Activated CD8-positive, alpha-beta memory T cell treated with anti-CD3 and anti-CD28 coated beads for 48 hours (primary cell): ENCODE measurements at regions not wholly inside any gene's neighbourhood (a gene's known extent, or its start where the extent isn't known, plus 50 kb on each side); places are given as distances from the start of the nearest gene placed in this dataset.

Experiments used
- DNase-seq, 3 experiments: peaks; one replicate each; pipeline ENCODE4 v3.0.0-alpha.2; 2020; ENCODE audit warnings: low read depth in 2 of 3, low spot score in 2 of 3

- DNase-seq = no peak
Measured at GRCh38 chr7:142414915-142415314, 157.1 kb upstream of the PRSS58 start.

DNA sequence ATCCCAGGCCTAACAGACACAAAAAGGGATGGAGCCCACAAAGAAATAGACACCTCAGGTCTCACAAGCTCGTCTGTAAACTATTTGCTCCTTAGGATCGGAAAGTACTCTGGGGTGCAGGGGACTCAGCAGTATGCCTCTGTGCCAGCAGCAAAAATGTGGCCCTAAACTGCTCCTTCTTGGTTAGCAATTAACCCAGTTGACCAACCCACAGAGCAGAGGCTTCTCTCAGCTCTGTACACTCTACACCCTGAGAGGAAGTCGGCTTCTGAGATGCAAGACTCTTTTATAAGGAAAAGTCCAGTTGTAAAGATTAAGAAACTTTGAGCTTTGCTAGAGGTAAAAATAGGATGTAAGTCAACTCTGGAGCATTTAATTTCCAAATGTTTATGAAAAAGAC is 156.3 kb upstream of the PRSS58 start:
- no peak for DNase-seq

GRCh38 chr7:142413280-142414000 is 155.6 kb upstream of the PRSS58 start:
- no peak for DNase-seq

- DNase-seq = no peak
Measured at GRCh38 chr7:142412551-142413193, 154.8 kb upstream of the PRSS58 start.

DNA sequence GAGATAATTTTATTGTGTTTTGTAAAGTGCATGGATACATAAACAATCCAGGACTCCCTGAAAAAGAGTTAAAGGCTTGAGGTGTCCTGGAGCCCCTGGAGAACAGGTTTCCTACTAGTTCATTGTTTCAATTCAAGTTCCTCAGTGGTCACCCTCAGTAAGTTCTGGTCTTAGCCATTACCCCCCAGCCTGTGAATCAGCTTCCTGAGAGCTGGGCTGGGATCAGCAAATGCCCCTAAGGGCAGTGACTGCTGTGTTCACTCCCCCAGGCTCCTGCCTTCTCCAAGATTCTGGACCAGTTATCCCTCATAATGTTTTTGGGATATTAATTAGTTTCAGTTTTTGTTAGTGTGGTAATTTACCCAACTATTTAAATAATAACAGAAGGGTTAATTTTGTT is 151.6 kb upstream of the PRSS58 start:
- no peak for DNase-seq

GRCh38 chr7:142408794-142409193 is 150.9 kb upstream of the PRSS58 start:
- DNase-seq = no peak

DNA sequence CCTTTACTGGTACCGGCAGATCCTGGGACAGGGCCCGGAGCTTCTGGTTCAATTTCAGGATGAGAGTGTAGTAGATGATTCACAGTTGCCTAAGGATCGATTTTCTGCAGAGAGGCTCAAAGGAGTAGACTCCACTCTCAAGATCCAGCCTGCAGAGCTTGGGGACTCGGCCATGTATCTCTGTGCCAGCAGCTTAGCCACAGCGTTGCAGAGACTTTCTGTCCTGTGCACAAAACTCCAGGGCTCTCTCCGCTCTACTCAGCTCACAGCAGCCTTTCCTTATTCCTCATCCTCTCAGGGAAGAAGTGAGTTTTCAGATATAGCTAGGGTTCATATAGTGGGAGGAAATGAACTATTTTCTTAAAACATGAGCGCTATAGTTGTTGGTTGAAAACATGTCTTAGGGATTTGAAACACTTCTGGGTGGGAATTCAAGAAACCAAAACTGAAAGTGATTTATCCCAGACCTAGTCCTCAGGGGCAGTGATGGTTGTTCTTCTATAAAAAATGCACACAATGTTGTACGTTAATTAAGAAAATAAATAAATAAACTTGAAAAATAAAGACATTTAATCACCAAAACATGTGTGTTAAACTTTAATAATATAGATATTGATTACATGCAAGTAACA is 150.2 kb upstream of the PRSS58 start:
- DNase-seq = no peak

- no peak for DNase-seq
Measured at GRCh38 chr7:142405122-142405765, 147.4 kb upstream of the PRSS58 start.

DNA sequence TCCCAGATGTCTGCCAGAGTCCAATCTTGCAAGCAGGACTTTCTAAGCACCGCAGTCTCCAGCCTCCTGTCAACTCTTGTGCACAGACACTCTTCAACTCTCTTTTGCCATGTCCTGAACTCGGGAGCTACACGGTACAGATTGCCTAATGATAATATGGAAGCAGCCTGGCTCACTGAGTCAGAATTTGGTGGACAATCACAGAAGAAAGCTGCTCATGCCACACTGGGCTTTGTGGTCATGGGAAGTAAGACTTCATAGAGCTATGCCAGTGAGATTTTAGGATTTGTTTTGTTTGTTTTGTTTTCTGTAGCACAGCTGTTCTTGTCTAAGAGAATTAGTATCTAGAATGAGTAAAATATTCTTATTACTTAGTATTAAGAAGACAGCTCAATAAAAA is 144.1 kb upstream of the PRSS58 start:
- DNase-seq = no peak

- no peak for DNase-seq
Measured at GRCh38 chr7:142400042-142400533, 142.2 kb upstream of the PRSS58 start.

- no peak for DNase-seq
Measured at GRCh38 chr7:142391191-142391992, 133.5 kb upstream of the PRSS58 start.

- no peak for DNase-seq
Measured at GRCh38 chr7:142389544-142389943, 131.7 kb upstream of the PRSS58 start.

GRCh38 chr7:142385491-142386340 is 127.9 kb upstream of the PRSS58 start:
- DNase-seq = no peak

GRCh38 chr7:142384493-142384922 is 126.7 kb upstream of the PRSS58 start:
- DNase-seq = peak in 1 of 3 experiments; percentile 17

DNA sequence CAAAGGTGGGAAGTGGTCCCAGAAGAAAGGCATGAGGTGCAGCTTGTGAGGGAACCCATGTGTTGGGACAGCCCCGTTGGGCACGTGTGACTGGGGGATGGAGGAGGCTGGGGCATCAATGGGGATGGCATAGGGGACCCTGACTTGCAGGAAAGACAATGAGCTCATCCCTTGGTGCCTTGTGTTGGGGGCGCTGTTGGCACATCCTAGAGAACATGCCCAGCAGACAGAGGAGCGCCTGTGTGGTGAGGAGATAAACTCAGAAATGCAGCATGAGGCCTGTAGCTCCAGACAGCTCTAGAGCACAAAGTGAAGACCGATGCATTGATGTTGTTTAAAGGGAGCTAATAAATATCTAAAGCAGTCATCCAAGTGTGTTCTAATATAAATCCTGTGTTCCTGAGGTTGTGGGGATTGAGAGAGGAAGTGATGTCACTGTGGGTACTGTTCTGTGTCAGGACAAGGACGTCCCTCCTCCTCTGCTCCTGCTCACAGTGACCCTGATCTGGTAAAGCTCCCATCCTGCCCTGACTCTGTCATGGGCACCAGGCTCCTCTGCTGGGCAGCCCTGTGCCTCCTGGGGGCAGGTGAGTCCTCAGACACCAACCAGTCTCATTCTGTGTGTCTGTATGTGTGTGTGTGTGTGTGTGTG is 126.1 kb upstream of the PRSS58 start:
- DNase-seq = no peak

- DNase-seq = no peak
Measured at GRCh38 chr7:142381727-142382390, 124.0 kb upstream of the PRSS58 start.

DNA sequence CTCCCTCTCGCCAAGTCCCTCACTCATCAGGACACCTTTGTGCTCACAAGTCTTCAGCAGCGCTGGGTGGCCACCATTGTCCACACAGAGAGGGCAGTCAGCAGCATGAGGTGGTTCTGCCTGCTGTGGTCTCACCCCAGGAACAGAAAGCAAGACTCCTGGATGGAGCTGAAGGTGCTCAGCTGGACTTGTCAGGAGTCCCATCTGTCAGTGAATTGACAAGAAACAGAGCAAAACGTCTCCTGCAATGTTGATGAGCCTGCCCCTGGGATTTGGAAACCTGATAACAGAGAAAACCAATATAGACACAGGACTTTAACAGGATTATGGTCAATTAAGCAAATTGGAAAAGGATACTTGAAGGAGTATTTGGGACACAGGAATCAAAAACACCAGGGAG is 122.2 kb upstream of the PRSS58 start:
- no peak for DNase-seq

GRCh38 chr7:142379201-142379885 is 121.5 kb upstream of the PRSS58 start:
- DNase-seq = no peak
